ENCODE measurements at regions not wholly inside any gene's neighbourhood (a gene's known extent, or its start where the extent isn't known, plus 50 kb on each side); places are given as distances from the start of the nearest gene placed in this dataset.
"Not testable (repeated sequence)": the region's sequence is repeated elsewhere in the genome, so short reads cannot be mapped to it uniquely, and the experiment has no call there.

DNA sequence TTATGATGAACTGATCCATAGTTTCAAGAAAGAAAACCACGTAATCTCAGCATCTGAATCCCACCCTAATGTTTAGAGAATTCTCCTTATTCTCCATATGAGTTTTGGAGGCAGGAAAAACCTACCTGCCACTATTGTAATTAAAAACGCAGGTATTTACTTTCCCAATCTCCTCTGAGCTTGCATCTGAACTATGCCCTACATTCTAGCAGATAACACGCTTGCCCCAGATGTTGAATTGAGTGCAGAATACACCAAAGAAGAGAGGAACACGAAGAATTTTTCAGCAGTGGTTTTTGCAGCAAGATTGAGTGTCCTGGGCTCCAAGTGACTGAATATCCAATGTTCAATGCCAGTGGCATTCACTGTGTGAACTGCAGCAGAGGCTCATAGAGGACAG is 182.4 kb downstream of the COX18 start:
- Histone ChIP-seq H2AFZ (ENCODE audit: low read length, unreplicated experiment) (no peak overlapping the region), H3K4me1 (ENCODE audit: control insufficient read depth, insufficient read depth, low read length, unreplicated experiment) (no peaks in the 10 kb centered on the region), H3K4me3 (ENCODE audit: low read depth, low read length) (no peak overlapping the region), H3K36me3 (ENCODE audit: insufficient read depth, low read length) (no peaks in the 10 kb centered on the region), H3K27me3 (ENCODE audit: insufficient read depth, low read length) (no peaks in the 10 kb centered on the region), H3K27ac (ENCODE audit: low read depth, low read length) (no peak overlapping the region), H3K79me2 (ENCODE audit: control insufficient read depth, insufficient read depth, low read length, unreplicated experiment) (no peaks in the 10 kb centered on the region)

DNA sequence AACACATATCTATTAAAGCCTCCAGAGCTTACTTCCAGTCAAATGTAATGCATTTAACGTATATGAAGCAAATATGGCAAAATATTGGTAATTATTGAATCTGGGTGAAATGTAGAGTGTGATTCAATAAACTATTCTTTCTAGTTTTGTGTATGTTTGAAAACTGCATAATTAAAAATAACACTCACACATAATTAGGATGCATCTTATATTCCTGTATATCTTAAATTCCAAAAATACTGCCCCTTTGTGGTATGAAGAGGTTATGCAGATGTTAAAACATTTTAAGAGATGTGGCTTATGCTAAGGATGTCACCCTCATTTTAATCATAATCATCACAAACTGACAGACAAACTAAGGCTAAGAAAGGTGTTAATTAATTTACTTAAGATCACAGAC is 182.9 kb downstream of the COX18 start:
- H2AFZ ChIP-seq (ENCODE audit: low read length, unreplicated experiment), result no peak overlapping the region
- H3K27ac ChIP-seq (ENCODE audit: low read depth, low read length), result no peak overlapping the region
- no peaks in the 10 kb centered on the region for H3K79me2 ChIP-seq (ENCODE audit: control insufficient read depth, insufficient read depth, low read length, unreplicated experiment)
- H3K4me3 ChIP-seq (ENCODE audit: low read depth, low read length), result no peak overlapping the region
- no peaks in the 10 kb centered on the region for H3K36me3 ChIP-seq (ENCODE audit: insufficient read depth, low read length)
- no peaks in the 10 kb centered on the region for H3K4me1 ChIP-seq (ENCODE audit: control insufficient read depth, insufficient read depth, low read length, unreplicated experiment)
- H3K27me3 ChIP-seq (ENCODE audit: insufficient read depth, low read length), result no peaks in the 10 kb centered on the region

DNA sequence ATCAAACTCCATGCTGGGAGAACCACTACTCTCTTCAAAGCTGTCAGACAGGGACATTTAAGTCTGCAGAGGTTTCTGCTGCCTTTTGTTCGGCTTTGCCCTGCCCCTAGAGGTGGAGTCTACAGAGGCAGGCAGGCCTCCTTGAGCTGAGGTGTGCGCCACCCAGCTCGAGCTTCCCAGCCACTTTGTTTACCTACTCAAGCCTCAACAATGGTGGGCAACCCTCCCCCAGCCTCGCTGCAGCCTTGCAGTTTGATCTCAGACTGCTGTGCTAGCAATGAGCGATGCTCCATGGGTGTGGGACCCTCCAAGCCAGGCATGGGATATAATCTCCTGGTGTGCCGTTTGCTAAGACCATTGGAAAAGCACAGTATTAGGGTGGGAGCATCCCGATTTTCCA is 185.3 kb downstream of the COX18 start:
- H3K4me3 ChIP-seq (ENCODE audit: low read depth, low read length); H3K79me2 ChIP-seq (ENCODE audit: control insufficient read depth, insufficient read depth, low read length, unreplicated experiment); H3K27me3 ChIP-seq (ENCODE audit: insufficient read depth, low read length); H3K4me1 ChIP-seq (ENCODE audit: control insufficient read depth, insufficient read depth, low read length, unreplicated experiment); H2AFZ ChIP-seq (ENCODE audit: low read length, unreplicated experiment); H3K27ac ChIP-seq (ENCODE audit: low read depth, low read length); H3K36me3 ChIP-seq (ENCODE audit: insufficient read depth, low read length): not testable (repeated sequence)

GRCh38 chr4:72876946-72877345 is 192.6 kb downstream of the COX18 start:
- no peak overlapping the region for H3K4me3 ChIP-seq (ENCODE audit: low read depth, low read length)
- no peak overlapping the region for H2AFZ ChIP-seq (ENCODE audit: low read length, unreplicated experiment)
- H3K36me3 ChIP-seq (ENCODE audit: insufficient read depth, low read length), result no peaks in the 10 kb centered on the region
- H3K27me3 ChIP-seq (ENCODE audit: insufficient read depth, low read length), result no peaks in the 10 kb centered on the region
- no peaks in the 10 kb centered on the region for H3K4me1 ChIP-seq (ENCODE audit: control insufficient read depth, insufficient read depth, low read length, unreplicated experiment)
- no peaks in the 10 kb centered on the region for H3K79me2 ChIP-seq (ENCODE audit: control insufficient read depth, insufficient read depth, low read length, unreplicated experiment)
- no peak overlapping the region for H3K27ac ChIP-seq (ENCODE audit: low read depth, low read length)

- no peaks in the 10 kb centered on the region for H3K36me3 ChIP-seq (ENCODE audit: insufficient read depth, low read length)
- no peaks in the 10 kb centered on the region for H3K27me3 ChIP-seq (ENCODE audit: insufficient read depth, low read length)
- no peak overlapping the region for H3K27ac ChIP-seq (ENCODE audit: low read depth, low read length)
- no peaks in the 10 kb centered on the region for H3K79me2 ChIP-seq (ENCODE audit: control insufficient read depth, insufficient read depth, low read length, unreplicated experiment)
- no peak overlapping the region for H3K4me3 ChIP-seq (ENCODE audit: low read depth, low read length)
- no peak overlapping the region for H2AFZ ChIP-seq (ENCODE audit: low read length, unreplicated experiment)
- H3K4me1 ChIP-seq (ENCODE audit: control insufficient read depth, insufficient read depth, low read length, unreplicated experiment), result no peaks in the 10 kb centered on the region
Measured at GRCh38 chr4:72875545-72875944, 194.0 kb downstream of the COX18 start.

GRCh38 chr4:72875138-72875537 is 194.4 kb downstream of the COX18 start:
- Histone ChIP-seq H3K4me3 (ENCODE audit: low read depth, low read length) (no peak overlapping the region), H3K27me3 (ENCODE audit: insufficient read depth, low read length) (no peaks in the 10 kb centered on the region), H2AFZ (ENCODE audit: low read length, unreplicated experiment) (no peak overlapping the region), H3K79me2 (ENCODE audit: control insufficient read depth, insufficient read depth, low read length, unreplicated experiment) (no peaks in the 10 kb centered on the region), H3K4me1 (ENCODE audit: control insufficient read depth, insufficient read depth, low read length, unreplicated experiment) (no peaks in the 10 kb centered on the region), H3K36me3 (ENCODE audit: insufficient read depth, low read length) (no peaks in the 10 kb centered on the region), H3K27ac (ENCODE audit: low read depth, low read length) (no peak overlapping the region)

DNA sequence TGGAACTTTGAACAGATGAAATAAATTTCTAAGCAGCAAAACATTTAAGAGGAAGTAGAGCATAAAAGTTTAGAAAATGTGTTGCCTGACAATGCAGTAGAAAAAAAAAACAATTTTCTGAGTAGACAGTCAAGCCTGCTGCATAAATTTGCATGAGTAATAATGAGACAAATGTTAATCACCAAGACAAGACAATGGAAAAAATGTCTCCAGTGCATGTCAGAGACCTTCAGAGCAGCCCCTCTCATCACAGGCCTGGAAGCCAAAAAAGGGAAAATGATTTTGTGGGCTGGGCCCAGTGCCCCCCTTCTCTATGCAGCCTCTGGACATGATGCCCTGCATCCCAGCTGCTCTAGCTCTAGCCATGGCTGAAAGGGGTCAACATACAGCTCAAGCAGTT is 204.6 kb downstream of the COX18 start:
- Histone ChIP-seq H3K79me2 (ENCODE audit: control insufficient read depth, insufficient read depth, low read length, unreplicated experiment) (no peaks in the 10 kb centered on the region), H3K27ac (ENCODE audit: low read depth, low read length) (no peak overlapping the region), H3K4me1 (ENCODE audit: control insufficient read depth, insufficient read depth, low read length, unreplicated experiment) (no peaks in the 10 kb centered on the region), H3K36me3 (ENCODE audit: insufficient read depth, low read length) (no peaks in the 10 kb centered on the region), H2AFZ (ENCODE audit: low read length, unreplicated experiment) (no peak overlapping the region), H3K4me3 (ENCODE audit: low read depth, low read length) (no peak overlapping the region), H3K27me3 (ENCODE audit: insufficient read depth, low read length) (no peaks in the 10 kb centered on the region)

GRCh38 chr4:72864277-72864676 is 205.2 kb downstream of the COX18 start:
- H3K4me1 ChIP-seq (ENCODE audit: control insufficient read depth, insufficient read depth, low read length, unreplicated experiment); H2AFZ ChIP-seq (ENCODE audit: low read length, unreplicated experiment); H3K27ac ChIP-seq (ENCODE audit: low read depth, low read length); H3K36me3 ChIP-seq (ENCODE audit: insufficient read depth, low read length); H3K4me3 ChIP-seq (ENCODE audit: low read depth, low read length); H3K27me3 ChIP-seq (ENCODE audit: insufficient read depth, low read length); H3K79me2 ChIP-seq (ENCODE audit: control insufficient read depth, insufficient read depth, low read length, unreplicated experiment): not testable (repeated sequence)

DNA sequence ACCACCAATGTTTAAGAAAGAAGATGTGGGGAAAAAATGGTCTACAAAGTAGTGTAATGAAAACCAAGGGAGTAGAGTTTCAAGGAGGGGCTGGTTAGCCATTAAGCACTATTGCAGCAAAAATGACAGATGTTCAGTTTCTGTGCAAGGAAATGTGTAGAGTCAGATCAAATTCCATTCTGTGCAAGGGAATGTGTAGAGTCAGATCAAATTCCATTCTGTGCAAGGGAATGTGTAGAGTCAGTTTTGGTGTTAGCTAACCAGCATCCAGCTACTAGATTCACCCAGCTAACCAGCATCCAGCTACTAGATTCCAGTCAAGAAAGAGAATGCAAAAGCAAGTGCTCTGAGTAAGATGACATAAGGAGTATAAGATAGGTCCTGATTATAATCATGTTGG is 208.8 kb downstream of the COX18 start:
- Histone ChIP-seq H3K27me3 (ENCODE audit: insufficient read depth, low read length) (no peaks in the 10 kb centered on the region), H3K4me1 (ENCODE audit: control insufficient read depth, insufficient read depth, low read length, unreplicated experiment) (peaks cover 18% of the 10 kb centered on the region), H3K36me3 (ENCODE audit: insufficient read depth, low read length) (no peaks in the 10 kb centered on the region), H3K79me2 (ENCODE audit: control insufficient read depth, insufficient read depth, low read length, unreplicated experiment) (no peaks in the 10 kb centered on the region), H3K4me3 (ENCODE audit: low read depth, low read length) (no peak overlapping the region), H3K27ac (ENCODE audit: low read depth, low read length) (no peak overlapping the region), H2AFZ (ENCODE audit: low read length, unreplicated experiment) (no peak overlapping the region)

DNA sequence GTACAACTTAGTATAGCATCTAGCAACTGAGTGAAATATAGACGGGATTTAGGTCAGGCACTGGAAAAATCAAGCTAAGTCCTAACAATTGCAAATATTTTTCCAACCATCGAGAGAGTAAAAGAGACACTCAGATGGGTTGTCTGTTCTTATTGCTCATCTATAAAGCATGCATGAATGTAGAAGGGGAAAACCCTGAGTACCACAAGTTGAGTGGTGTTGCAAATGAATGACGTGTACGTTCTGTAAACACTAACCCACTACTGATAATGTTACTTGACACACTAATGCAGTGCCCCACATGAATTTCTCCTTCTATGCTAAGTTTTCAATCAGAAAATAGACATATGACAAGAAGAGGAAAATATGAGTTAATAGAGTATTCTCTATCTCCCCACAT is 211.2 kb downstream of the COX18 start:
- H2AFZ ChIP-seq (ENCODE audit: low read length, unreplicated experiment), result peak overlapping the region; percentile 33
- no peaks in the 10 kb centered on the region for H3K36me3 ChIP-seq (ENCODE audit: insufficient read depth, low read length)
- H3K4me1 ChIP-seq (ENCODE audit: control insufficient read depth, insufficient read depth, low read length, unreplicated experiment), result peaks cover 18% of the 10 kb centered on the region
- no peaks in the 10 kb centered on the region for H3K27me3 ChIP-seq (ENCODE audit: insufficient read depth, low read length)
- peak overlapping the region; percentile 85 for H3K27ac ChIP-seq (ENCODE audit: low read depth, low read length)
- no peaks in the 10 kb centered on the region for H3K79me2 ChIP-seq (ENCODE audit: control insufficient read depth, insufficient read depth, low read length, unreplicated experiment)
- H3K4me3 ChIP-seq (ENCODE audit: low read depth, low read length), result peak overlapping the region; percentile 19; the same call in 1 of the 2 replicates

- H3K27ac ChIP-seq (ENCODE audit: low read depth, low read length), result peak overlapping the region; percentile 85
- H3K36me3 ChIP-seq (ENCODE audit: insufficient read depth, low read length), result no peaks in the 10 kb centered on the region
- H3K4me1 ChIP-seq (ENCODE audit: control insufficient read depth, insufficient read depth, low read length, unreplicated experiment), result peaks cover 18% of the 10 kb centered on the region
- no peaks in the 10 kb centered on the region for H3K79me2 ChIP-seq (ENCODE audit: control insufficient read depth, insufficient read depth, low read length, unreplicated experiment)
- peak overlapping the region; percentile 33 for H2AFZ ChIP-seq (ENCODE audit: low read length, unreplicated experiment)
- peak overlapping the region; percentile 19; the same call in 1 of the 2 replicates for H3K4me3 ChIP-seq (ENCODE audit: low read depth, low read length)
- no peaks in the 10 kb centered on the region for H3K27me3 ChIP-seq (ENCODE audit: insufficient read depth, low read length)
Measured at GRCh38 chr4:72857787-72858186, 211.7 kb downstream of the COX18 start.
